NCI-H82 treated with DMSO at 0.1 percent for 48 hours (cell line): ENCODE measurements at regions not wholly inside any gene's neighbourhood (a gene's known extent, or its start where the extent isn't known, plus 50 kb on each side); places are given as distances from the start of the nearest gene placed in this dataset.

Experiments
- DNase-seq: peaks from one replicate; lab custom pipeline; 2025; ENCODE audit not compliant: unreplicated experiment; lab: John Stamatoyannopoulos, UW

DNA sequence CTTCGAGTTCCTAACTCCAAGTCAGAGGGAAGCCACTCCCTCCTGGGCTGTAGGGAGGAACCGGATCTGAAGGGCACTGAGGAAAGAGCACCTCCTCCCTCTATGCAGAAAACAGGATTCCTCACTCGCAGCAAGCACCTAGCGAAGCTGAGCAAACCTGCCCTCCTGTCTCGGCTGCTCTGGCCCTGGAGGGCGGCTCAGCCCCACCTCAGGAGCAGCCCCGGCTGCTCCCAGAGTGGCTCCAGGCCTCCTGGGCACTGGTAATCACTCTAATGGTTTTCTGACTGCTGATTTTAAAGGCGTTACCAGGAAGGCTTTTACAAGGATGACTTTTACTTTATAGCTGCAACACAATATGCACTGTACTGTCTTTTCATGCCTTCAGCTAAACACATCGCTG, 312.5 kb downstream of the TEX29 start:
- DNase-seq = no peak

DNA sequence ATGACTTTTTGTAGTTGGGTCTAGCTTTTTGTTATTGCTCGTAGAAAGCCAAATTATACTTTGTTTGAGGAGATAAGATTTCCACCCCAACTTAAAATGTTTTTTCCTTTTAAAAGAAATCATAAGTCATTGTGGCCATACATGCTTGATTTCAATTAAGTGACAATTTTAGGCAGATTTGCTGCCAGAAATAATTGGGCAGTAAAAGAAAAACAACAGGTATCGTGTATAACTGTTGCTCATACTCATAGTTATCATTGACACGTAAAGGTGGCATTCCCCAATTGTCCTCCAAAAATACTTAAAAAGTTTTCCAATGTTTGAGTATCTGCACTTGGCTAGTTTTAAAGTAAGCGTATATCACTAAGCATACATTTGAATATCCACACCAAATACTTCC, 313.0 kb downstream of the TEX29 start:
- DNase-seq = no peak

DNA sequence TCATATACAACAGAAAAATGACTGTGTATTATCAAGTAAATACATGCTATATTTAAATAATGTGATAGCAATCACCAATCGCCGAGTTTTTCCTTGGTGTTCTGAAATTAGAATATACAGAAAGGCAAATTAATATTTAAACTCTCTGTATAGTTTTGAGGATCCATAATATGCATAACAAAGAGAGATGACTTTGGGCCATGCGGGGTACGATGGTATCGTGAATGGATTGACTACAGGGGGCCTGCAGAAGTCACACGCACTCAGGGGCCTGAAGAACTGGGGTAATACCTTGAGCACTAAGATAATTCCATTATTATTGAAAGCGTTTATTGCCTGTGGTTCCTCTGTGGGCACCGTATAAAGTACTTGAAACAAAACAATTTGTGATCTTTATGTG, 314.0 kb downstream of the TEX29 start:
- no peak for DNase-seq

DNA sequence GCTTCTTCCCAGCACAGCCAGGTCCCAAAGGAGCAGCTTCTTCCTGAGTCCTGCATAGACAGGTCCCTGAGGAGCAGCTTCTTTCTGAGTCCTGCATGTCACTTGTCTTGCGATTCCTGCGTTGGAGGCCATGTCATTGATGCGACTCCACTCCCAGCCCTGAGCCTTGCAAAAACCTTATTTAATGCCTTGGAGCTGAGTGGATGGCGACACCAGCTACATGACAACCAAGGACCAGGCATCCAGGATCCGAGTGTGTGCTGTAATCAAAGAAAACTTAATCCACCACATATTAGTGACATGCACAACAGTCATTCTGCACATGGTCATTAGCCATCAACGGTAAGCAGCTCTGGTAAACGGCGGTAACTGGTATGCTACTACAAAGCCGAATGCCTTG, 315.8 kb downstream of the TEX29 start:
- no peak for DNase-seq

DNA sequence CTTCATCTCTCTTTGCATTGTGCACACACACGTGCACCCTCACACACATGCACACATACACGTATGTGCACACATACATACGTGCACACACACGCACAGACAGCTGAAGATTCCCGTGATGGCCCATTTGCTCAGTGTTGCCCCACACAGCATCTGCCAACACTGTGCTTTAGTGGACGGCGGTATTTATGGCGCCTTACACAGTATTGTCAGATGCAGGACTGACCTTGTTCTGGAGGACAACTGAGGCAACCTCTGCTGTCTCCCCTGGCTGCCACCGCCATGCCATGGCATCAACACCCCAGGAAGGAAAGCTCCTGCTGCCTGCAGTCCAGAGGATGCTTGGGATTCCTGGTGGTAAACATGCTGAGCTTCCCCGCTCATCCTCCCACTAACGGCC, 316.4 kb downstream of the TEX29 start:
- no peak for DNase-seq

DNA sequence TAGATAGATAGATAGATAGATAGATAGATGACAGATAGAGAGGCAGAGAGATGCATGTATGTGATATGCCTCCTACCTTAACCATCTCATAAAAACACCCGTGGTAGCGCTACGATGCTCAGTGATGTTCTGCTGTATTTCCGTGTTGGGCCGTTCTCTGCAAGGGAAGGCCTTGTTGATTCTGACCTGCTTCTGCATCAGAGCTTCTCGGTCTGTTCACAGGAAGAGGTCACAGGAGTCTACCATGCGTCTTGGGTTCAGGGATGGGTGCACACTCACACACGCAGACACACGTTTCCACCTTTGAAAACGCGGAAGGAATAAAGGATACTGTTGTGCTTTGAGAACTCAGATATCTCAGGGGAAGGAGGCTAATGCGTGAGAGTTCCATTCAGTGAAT, 316.9 kb downstream of the TEX29 start:
- DNase-seq = no peak

DNA sequence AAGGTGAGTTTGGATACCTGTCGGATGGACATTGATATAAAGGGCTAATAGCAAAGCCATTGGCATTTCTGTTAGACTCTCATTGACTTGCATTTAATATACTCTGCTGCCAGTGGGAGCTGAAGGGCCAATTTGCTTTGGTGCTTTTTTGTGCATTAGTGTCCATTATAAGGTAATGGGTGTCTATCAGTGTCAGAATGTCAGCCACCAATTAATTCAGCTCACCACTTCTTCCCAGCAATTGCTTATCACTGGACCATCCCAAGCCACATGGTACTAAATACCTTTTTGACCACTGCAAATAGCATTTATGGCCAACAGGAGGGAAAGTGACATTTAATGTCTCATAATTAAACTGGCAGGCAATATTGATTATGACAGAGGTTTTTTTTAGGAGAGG, 317.8 kb downstream of the TEX29 start:
- no peak for DNase-seq

DNA sequence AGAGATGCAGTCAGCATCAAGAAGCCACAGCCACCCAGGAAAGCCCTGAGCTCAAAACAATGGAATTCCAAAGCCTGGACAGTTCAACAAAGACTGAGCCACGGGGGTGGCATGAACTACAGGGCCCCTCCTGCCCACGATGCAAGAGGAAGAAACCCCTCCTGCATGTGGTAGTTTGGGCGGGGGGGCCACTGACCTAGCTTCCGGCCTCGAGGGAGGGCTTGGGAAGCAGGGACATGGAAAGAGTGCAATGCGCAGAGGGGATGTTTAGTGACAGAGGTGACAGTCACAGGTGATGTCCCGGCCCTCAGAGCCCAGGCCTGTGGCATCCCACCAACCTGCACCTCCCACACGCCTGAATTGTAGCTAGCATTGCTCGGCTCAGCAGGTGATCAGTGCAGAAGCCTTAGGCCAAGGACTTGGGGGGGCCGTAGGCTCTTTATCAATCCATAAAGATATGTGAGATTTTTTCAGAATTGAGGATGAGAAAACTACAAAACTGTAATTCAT, 318.8 kb downstream of the TEX29 start:
- DNase-seq = no peak

DNA sequence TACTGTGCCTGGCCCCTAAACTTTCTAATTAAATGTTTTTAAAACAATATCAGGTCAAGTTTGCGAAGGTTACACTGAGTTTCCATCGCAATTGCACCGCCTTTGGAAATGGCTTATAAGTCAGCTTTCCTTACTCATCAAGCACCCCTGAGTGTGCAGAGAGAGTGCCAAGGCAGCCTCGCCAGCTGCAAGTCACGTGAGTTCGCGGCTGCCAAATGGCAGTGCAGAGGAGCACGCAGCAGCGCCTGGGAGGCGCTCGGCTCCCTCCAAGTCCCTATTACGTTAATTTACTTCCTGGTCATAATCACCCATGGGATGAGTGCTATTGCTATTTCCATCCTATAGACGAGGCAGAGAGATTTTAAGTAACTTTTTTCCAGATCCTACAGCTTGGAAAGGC, 319.6 kb downstream of the TEX29 start:
- DNase-seq = no peak

DNA sequence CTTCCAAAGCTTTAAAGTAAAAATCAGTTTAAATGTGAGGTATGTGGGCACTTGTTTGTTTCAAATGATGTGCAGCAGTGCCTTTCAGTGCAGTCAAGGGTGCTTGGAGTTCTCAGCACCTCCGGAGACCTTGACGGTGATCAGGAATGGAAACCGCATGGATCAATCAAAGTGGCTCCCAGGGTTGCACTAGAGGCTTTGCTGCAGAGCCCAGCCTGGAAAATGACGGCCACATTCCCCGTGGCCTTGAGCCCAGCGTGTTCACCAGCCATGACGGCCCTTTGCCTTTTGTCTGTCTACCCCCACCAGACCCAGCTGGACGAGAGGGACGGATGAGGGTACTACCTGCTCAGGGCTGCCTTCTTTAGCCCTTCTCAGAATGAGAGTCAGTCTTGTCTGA, 320.0 kb downstream of the TEX29 start:
- no peak for DNase-seq

DNA sequence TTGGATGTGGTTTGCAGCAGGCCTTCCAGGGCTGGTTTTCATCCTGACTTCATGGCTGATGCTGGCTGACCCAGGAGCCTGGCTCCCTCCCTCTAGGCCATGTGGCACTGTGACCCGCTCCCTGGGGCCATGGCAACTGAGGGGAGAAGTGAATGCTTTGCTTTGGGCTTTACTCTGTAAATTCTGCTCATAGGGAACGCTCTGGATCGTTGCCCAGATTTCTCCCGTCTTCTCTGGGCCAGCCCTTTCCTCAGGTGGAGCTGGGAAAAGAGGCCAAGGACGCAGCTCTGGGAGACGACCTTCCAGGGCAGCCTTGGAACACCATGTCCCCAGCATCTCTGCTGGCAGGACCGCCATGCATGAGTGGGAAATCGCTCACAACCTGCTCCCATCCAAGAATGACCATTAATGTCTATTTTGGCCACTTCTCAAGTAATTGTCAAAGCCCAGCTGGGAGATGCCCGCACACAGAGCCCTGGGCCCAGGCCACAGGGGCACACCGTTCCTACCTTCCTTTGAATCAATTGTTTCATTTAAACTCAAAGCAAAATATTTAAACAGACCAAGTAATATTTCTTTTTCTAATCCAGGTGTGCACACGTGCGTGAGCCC, 321.8 kb downstream of the TEX29 start:
- no peak for DNase-seq

DNA sequence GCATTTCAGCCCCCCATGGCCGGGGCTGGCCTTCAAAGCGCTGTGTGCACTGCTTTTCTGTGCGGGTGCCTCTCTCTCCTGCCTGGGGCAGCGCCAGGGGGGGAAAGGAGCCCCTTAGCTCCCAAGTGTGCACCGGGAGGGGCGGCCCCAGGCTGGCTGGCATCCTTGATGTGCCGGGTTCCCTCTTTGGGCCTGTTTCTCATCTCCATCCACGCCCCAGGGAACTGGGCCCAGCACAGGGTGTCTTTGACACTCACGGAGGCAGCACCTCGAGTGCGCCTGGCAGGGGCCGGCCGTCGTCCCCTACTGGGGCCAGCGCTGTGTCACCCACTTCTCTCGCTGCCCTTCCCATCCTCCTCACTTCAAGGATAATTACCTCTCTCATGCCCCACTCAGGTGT, 324.3 kb downstream of the TEX29 start:
- no peak for DNase-seq

DNA sequence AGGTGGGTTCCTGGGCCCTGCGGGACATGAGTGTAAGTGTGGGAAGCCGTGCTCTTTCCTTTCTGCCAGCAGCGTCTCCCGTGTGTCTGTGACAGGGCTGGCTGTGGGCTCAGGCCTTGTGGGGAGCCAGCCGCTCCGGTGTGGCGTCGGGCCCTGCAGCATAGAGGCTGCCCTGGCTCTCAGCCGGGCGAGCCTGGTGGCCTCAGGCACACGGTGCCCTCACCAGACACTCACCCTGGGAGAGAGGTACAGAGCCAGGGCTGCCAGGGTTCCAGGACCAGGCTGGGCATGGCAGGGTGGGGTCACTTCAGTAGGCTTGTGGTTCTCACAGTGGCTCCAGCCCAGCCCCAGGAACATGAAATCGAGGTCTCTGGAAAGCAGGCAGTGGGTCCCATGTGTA, 324.8 kb downstream of the TEX29 start:
- DNase-seq = no peak

DNA sequence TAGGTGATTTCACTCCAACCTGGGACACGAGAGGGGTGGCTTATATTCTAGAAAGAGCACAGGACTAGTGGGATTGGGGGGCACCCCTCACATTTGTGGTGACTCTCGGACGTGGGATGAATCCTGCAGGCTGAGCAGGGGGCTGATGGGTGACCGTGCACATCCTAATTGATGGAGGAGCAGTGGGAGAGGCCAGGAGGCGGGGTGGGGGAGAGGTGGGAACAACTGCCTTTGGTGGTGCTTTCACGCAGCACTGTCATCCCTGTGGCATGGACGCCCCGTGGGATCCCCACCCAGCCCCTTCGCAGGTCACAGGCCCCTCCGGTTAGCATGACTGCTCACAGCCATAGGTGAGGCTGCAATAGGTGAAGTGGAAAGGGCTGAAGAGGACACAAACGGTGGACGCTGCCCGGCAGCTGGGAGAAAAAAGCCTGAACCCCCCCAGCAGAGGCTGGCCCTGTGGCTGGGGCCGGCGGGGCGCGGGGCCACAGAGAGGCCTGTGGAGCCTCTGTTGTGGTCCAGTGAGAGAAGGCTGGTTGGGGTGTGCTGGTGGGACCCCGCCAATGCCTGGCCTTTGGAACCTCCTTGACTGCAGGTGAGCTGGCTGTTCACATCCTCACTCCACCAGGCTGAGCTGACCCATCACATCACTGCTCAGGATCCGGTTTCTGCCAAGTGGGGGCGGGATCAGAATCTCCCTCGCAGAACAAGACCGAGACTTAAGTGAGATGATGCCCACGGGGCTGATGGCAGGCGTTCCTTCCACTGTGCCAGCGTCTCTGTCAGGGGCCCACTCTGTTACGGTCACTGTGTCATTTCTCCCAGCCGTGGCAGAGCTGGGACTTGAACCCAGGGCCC, 325.4 kb downstream of the TEX29 start:
- DNase-seq = no peak

DNA sequence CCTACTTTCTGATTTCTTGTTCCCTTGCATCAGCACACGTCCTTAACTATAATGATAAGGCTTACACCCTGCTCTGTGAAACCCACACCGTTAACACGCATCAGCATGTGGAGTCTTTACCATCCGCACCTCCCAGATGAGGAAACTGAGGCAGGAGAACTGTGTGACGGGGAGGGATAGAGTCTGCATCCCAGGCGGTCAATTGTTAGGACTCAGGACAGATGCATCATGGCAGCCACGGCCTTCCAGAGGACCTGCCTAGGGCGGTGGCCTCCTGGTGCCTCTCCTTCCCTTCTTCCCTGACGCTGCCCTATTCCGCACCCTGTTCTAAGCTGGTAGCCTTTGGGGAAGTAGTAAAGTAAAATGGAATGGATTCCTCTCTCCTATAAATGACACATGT, 326.0 kb downstream of the TEX29 start:
- DNase-seq = no peak

DNA sequence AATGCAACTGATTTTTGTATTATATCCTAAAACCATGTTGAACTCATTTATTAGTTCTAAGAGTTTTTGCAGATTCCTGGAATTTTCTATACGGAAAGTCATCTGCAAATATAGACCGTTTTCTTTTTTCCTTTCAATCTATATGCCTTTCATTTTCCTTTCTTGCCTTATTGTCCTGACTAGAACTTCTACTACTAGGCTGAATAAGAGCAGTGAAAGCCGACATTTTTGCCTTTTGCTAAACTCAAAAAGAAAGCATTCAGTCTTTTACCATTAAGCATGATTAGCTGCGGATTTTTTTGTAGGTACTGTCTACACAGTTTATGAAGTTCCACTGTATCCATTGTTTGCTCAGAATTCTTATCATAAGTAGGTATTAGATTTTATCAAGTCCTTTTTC, 328.4 kb downstream of the TEX29 start:
- DNase-seq = no peak

DNA sequence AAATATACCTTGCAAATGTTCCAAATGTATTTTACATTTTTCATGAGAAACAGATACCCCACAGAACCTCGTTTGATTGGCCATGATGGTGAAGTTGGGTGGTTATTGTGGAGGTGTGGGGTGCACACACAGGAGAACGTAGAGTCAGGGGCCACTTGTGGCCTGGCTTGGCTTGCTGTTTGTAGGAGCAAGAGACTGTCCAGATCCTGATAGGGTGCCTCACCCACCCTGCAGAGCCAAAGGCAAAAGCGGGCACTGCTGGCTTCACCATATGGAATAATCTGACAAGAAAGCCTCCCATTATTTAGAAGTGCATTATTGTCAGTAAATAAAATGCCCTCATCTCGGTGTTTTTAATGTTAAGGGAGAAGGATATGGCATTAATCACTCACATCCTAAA, 330.2 kb downstream of the TEX29 start:
- DNase-seq = no peak

DNA sequence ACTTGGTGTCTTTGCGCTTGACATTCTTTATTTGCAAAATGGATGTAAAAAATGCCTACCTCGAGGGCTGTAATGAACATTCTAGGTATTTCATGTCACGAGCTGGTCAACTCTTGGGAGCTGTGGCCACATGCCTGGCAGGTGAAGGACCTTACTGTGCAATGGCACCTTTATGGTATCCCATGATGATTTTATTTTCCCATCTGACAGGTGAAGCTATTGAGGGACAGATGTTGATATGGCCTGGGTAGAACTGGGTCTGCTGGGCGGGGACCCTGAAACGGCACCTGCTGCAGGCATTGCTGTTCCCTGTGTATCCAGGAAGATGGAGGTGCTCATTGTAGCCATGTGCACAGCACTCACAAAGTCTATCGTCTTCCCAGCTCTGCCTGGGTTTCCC, 332.2 kb downstream of the TEX29 start:
- DNase-seq = no peak

DNA sequence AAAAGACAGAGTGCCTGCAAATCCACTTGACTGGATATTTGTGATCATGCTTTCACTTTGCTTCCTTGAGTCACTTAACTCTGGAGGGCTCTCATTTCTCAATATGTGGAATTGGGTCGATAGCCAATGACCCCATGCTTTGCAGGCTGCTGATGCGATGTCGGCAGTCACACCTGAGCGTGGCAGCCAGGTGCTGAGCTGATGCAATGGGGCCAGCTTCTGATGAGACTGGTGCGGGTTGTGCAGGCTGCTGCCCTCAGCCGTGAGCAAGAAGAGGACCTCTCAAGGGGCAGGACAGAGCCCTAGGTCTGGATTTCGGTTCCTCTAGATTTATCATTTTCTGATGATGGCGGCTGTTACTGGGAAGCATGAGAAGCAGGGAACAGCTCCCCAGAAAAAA, 334.1 kb downstream of the TEX29 start:
- no peak for DNase-seq

DNA sequence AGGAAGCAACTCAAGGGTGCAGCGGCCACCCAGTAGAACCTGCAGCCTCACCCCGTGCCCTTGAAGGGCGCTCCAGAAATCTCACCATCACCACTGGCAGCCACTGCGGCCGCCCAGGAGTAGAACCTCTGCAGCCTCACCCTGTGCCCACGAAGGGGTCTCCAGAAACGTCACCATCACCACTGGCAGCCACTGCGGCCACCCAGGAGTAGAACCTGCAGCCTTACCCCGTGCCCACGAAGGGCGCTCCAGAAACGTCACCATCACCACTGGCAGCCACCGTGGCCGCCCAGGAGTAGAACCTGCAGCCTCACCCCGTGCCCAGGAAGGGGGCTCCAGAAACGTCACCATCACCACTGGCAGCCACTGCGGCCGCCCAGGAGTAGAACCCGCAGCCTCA, 336.0 kb downstream of the TEX29 start:
- DNase-seq = no peak

DNA sequence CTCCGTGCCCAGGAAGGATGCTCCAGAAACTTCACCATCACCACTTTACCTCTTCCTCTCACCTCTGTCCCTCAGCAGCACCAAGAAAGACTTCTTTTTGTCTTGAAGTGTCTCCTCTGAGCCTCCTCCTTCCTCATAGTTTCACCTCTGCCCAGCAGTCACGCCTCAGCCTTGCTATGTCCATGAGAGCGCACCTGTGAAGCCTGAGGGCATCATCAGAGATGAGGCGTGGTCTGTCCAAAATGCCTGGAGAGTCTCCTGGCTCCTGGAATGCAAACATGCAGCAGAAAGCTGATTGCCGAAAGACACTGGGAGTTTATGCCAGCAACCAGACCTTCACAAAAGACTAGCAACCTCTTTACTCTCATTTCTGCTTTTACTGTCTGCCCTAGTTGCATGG, 336.6 kb downstream of the TEX29 start:
- no peak for DNase-seq
